Epithelial cell of esophagus (primary cell): ENCODE measurements at regions not wholly inside any gene's neighbourhood (a gene's known extent, or its start where the extent isn't known, plus 50 kb on each side); places are given as distances from the start of the nearest gene placed in this dataset.

Source experiments
- DNase-seq: peaks from one replicate; pipeline ENCODE4 v3.0.0; 2010; ENCODE audit warnings: low read depth
- H3K4me3 ChIP-seq: 2 replicates; pipeline ENCODE4 v1.5.1; 2011; ENCODE audit warnings: mild to moderate bottlenecking, low read length, control low read depth
- TF ChIP-seq, protein P1 (sequence below): IDR thresholded peaks from 2 replicates; pipeline ENCODE4 v1.5.1; 2011; ENCODE audit warnings: low read depth, mild to moderate bottlenecking, low read length, control low read depth, inconsistent platforms; ENCODE audit not compliant: insufficient read depth; ENCODE audit errors: missing control alignments

- no peak overlapping the region for H3K4me3 ChIP-seq
- DNase-seq: no peak
- TF ChIP-seq, protein P1, sequence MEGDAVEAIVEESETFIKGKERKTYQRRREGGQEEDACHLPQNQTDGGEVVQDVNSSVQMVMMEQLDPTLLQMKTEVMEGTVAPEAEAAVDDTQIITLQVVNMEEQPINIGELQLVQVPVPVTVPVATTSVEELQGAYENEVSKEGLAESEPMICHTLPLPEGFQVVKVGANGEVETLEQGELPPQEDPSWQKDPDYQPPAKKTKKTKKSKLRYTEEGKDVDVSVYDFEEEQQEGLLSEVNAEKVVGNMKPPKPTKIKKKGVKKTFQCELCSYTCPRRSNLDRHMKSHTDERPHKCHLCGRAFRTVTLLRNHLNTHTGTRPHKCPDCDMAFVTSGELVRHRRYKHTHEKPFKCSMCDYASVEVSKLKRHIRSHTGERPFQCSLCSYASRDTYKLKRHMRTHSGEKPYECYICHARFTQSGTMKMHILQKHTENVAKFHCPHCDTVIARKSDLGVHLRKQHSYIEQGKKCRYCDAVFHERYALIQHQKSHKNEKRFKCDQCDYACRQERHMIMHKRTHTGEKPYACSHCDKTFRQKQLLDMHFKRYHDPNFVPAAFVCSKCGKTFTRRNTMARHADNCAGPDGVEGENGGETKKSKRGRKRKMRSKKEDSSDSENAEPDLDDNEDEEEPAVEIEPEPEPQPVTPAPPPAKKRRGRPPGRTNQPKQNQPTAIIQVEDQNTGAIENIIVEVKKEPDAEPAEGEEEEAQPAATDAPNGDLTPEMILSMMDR: no peak
Observed at GRCh38 chr6:163667372-163668060, 253.0 kb downstream of the QKI start.

DNA sequence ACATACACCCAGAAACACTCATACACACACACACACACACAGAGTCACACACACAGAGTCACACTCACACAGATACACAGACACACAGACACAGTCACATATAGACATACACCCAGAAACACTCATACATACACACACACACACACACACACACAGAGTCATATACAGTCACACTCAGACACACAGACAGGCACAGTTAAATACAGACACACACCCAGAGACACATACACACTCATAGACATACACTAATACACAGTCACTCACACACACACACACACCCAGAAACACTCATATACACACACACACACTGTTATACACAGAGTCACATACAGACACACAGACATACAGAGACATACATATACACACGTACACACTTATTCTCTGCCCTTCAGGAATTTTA is 250.9 kb downstream of the QKI start:
- TF ChIP-seq, protein P1: no peak
- no peak for DNase-seq
- H3K4me3 ChIP-seq: no peak overlapping the region

- TF ChIP-seq, protein P1: no peak
- DNase-seq: no peak
- H3K4me3 ChIP-seq: no peak overlapping the region
Observed at GRCh38 chr6:163663575-163663974, 249.1 kb downstream of the QKI start.

DNA sequence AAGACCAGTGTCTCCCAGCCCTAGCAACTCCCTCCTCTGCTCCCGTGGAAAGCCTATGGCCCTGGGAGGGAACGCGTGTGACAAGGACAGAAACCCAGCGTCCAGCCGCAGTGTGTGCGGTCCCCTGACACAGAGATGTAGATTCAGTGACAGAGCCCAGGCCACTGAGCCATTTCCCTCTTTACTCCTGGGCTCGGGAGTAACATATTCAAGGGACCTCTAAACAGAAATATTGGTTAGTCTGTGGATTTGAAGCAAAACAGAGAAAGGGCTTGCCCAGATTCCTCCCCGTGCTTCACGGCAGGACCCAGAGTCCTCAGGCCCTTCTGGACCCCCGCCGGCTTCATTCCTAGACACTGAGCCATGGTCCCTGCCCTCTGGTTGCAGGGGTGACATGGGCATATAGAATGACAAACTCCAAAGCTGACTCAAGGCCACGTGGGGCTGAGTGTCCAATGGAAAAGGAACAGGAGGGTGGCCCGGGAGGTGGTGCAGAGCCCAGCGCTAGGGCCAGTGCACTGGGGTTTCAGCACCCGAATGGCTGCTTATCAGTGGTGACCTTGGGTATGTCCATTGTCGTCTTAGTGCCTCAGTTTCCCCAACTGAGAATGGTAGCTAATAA is 248.2 kb downstream of the QKI start:
- no peak overlapping the region for H3K4me3 ChIP-seq
- TF ChIP-seq, protein P1: no peak
- DNase-seq: no peak

DNA sequence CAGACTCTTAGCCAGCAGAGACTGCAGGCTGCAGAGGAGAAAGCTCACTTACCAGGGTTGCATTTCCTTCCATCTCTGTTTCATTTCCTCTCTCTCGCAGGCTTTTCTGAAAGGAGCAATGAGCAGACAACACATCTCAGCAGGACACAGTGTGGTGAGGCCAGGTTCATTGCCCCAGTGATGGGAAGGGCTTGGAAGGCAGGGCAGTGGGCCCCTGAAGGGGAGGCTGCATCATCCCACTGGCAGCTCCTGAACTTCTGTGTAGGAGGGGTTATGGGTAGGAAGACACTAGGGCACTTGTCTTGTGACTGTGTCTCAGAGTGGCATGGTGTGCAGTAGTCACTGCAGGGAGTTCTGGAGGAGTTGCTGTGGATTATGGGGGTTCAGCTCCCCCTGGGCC is 246.8 kb downstream of the QKI start:
- no peak for DNase-seq
- TF ChIP-seq, protein P1: no peak
- H3K4me3 ChIP-seq: no peak overlapping the region

DNA sequence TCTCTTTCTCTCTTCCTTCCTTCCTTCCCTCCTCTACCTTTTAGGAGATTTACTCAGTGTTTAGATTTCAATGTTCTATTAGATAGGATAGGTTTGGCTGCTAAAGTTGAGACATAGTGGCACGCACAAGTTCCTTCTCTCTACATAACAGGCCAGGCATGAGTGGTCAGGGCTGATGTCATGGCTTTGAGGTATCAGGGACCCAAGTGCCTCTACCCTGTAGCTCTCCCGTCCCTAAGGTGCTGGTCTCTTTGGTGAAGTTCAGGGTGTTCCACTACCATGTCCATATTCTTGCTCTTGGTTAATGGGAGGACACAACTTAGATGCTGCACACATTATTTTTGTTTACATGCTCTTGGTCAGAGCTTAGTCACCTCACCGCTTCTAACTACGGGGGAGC is 245.3 kb downstream of the QKI start:
- no peak overlapping the region for H3K4me3 ChIP-seq
- DNase-seq: no peak
- TF ChIP-seq, protein P1: no peak
